DND-41 (cell line): ENCODE measurements at regions not wholly inside any gene's neighbourhood (a gene's known extent, or its start where the extent isn't known, plus 50 kb on each side); places are given as distances from the start of the nearest gene placed in this dataset.

ENCODE experiments used
- CTCF ChIP-seq: IDR thresholded peaks from 2 replicates; pipeline ENCODE4 v1.5.1; 2012; ENCODE audit warnings: borderline replicate concordance, low read length, moderate library complexity, mild to moderate bottlenecking; ENCODE audit not compliant: poor library complexity, severe bottlenecking; ENCODE audit errors: extremely low read depth
- EZH2 ChIP-seq: IDR thresholded peaks from 3 replicates; pipeline ENCODE4 v1.6.1; 2012; ENCODE audit warnings: borderline replicate concordance, low read depth, mild to moderate bottlenecking, moderate library complexity, low read length, inconsistent platforms; ENCODE audit not compliant: severe bottlenecking

- TF ChIP-seq EZH2 (no peak), CTCF (no peak)
Observed at GRCh38 chr9:129236441-129237145, 58.5 kb upstream of the IER5L start.
